GM18502 (cell line): ENCODE measurements at regions not wholly inside any gene's neighbourhood (a gene's known extent, or its start where the extent isn't known, plus 50 kb on each side); places are given as distances from the start of the nearest gene placed in this dataset.
A peak's percentile ranks its signal among the peaks of the same experiment; 100 is the strongest.
"Not testable (repeated sequence)": the region's sequence is repeated elsewhere in the genome, so short reads cannot be mapped to it uniquely, and the experiment has no call there.

Source experiments
- ATAC-seq: cut with Tn5 transposase; IDR thresholded peaks from one replicate; pipeline ENCODE4 v1.9.1; 2021; ENCODE audit warnings: mild to moderate bottlenecking; ENCODE audit not compliant: unreplicated experiment, poor library complexity

- no peak for ATAC-seq
These were observed 1465.7 kb upstream of the DIAPH2 start for GRCh38 chrX:95218976-95219375.

- no peak for ATAC-seq
These were observed 1436.3 kb upstream of the DIAPH2 start for GRCh38 chrX:95248386-95248785.

- ATAC-seq: no peak
These were observed 1394.2 kb upstream of the DIAPH2 start for GRCh38 chrX:95290455-95290854.

DNA sequence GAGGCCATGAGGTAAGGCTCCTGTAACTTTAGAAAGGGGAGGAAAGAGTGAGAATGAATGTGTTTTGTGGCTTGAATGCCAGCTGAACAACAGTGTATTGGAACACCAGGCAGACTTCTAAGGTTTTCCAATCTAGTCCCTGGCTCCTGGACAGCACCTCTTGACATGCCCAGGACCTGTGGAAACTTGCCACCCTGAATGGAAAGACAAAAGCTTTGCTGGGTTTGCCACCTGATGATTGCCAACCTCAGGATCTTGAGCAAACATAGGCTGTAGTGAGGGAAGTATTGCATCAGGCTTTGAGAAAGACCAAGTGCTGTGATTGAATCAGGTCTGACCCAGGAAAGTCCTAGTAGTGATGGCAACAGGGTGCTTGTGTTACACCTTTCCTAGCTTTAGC lies 1393.1 kb upstream of the DIAPH2 start:
- no peak for ATAC-seq

DNA sequence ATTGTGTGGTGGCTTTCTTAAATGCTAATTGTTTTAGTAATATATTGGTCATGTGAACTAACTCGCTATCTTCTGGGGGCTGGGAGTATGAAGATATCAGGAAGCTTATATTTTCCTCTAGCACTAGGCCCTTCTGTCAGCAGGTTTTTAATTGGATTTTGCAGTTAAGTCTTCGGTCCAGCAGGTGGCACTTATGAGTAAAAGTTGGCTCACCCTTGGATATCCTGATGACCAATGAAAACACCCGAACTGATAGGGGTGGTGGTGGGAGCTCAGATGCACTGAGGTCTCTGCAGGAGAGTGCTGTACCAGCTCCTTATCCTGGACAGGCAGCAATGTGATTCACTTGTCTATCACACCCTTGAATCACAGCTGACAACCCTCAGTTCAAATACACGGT lies 1365.8 kb upstream of the DIAPH2 start:
- ATAC-seq: peak; percentile 69

- no peak for ATAC-seq
These were observed 1359.5 kb upstream of the DIAPH2 start for GRCh38 chrX:95325185-95325584.

- ATAC-seq: no peak
These were observed 1354.3 kb upstream of the DIAPH2 start for GRCh38 chrX:95330292-95330691.

- no peak for ATAC-seq
These were observed 1352.1 kb upstream of the DIAPH2 start for GRCh38 chrX:95332530-95332929.

DNA sequence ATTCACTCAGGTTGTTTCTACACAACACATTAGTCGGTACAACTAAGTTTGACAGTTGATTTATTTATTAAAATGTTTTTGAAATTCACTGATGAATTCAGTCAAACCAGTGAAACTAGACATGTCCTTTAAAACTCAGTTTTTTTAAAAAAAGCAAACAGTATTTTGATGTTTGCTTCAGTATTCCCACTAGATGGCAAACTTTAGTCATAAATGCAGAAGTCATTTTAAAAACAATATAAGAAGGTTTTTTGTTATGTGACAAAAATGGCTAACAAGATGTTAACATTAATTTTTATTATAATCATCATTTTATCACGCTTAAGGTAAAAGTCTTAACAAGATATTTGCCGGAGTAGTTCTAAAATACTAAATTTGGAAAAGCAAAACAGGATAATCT lies 1337.8 kb upstream of the DIAPH2 start:
- no peak for ATAC-seq

- ATAC-seq: no peak
These were observed 1333.7 kb upstream of the DIAPH2 start for GRCh38 chrX:95350774-95351488.

DNA sequence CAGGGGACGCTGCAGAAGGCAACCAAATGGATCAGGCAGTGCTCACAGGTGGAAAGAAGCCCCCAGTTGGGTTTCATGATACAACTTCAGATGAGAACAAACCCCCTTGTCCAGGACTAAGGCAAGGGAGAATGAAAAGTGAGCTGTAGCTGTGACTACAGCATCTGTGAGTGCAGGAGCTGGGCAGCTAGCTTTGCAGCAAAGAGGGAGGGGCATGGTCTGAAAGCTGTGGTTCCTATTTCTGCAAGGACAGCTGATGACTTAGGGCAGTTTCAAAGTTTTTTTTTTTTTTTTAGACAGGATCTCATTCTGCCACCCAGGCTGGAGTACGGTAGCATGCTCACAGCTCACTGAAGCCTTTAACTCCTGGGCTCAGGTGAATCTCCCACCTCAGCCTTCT lies 1317.4 kb upstream of the DIAPH2 start:
- ATAC-seq: no peak

GRCh38 chrX:95382799-95383198 lies 1301.8 kb upstream of the DIAPH2 start:
- no peak for ATAC-seq

DNA sequence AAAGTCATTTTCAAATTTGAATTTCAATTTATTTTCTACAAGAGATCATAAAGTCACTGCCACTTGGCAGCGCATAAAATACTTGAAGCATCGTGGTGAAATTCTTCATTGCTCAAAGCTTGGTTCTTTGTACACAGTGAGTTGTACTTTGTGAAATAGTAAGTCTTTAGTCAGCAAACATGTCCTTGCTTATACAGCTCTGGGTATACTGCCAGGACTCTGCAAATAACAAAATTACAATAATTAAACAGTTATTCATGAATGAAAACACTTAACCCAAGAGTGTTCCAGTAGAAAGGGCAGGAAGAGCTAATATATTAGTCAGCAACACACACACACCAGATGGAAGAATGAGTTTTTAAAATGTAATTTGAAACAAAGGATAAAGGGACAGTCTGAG lies 1300.9 kb upstream of the DIAPH2 start:
- no peak for ATAC-seq

DNA sequence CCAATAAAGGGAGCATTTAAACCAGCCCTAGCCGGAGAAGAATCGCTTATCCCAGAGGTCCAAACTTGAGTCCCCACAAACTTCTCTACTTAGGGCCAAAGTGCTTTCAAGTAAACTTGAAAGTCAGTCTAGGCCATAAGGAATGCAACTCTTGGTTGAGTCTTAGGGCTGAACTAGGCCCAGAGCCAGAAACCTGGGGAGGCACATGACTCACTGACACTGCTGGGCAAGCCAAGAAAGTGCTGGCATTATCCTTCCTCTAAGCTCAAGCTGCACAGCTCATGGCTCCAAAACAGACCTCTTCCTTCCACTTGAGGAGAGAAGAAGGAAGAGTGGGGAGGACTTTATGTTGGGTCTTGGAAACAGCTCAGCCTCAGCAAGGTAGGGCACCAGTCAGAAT lies 1257.3 kb upstream of the DIAPH2 start:
- no peak for ATAC-seq

- no peak for ATAC-seq
These were observed 1249.4 kb upstream of the DIAPH2 start for GRCh38 chrX:95435198-95435597.

DNA sequence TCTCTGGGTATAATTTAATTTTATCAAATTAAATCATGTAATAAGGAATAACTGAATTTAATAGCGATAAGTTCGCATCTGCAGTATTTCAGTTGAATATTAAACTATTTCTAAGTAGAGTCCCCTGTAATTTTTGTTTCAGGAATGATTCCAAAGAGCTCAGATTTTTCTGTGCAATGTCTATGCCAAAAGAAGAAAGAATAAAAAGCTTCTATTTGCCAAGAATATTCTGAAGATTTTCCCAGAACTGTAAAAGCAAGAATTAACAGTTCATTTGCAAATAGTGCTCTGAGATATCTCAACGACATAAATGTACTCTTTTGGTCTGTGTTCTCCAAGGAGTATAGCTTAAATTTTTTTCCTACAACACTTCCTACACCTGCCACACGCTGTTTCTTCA lies 1242.8 kb upstream of the DIAPH2 start:
- ATAC-seq: no peak

DNA sequence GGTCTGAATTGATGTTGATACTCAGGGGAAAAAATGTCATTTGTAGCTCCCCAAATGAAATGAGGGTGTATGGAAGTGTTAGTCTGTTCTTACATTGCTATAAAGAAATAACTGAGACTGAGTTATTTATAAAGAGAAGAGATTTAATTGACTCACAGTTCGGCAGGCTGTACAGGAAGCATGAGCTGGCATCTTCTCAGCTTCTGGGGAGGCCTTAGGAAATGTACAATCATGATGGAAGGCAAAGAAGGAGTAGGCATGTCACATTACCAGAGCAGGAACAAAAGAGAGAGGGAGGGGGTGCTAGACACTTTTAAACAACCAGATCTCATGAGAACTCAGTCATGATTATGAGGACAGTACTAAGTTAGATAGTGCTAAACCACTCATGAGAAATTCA lies 1199.9 kb upstream of the DIAPH2 start:
- no peak for ATAC-seq

GRCh38 chrX:95505721-95506120 lies 1178.9 kb upstream of the DIAPH2 start:
- no peak for ATAC-seq

DNA sequence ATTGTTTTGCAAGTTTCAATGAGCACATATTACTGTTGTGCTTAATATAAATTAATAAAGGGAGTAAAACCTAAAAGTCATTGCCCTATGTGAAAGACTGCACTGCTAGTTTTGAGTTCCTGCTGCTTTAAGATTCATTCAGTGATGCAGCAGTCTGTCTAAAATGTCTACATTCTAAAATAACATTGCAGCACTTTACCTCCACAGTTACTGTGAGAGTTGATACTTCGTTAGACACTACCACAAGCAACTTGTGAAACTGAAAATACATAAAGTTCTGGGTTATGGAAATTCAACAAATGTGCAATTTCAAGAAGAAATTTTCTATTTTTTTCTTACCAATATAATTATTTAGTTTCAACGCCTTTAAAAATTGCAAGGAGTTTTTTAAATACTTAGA lies 1175.2 kb upstream of the DIAPH2 start:
- ATAC-seq: no peak

GRCh38 chrX:95524018-95524417 lies 1160.6 kb upstream of the DIAPH2 start:
- not testable (repeated sequence) for ATAC-seq

GRCh38 chrX:95536111-95536510 lies 1148.5 kb upstream of the DIAPH2 start:
- no peak for ATAC-seq

GRCh38 chrX:95536661-95537060 lies 1148.0 kb upstream of the DIAPH2 start:
- ATAC-seq: no peak

- no peak for ATAC-seq
These were observed 1145.6 kb upstream of the DIAPH2 start for GRCh38 chrX:95539041-95539440.
